HG03097 (cell line): ENCODE measurements at regions not wholly inside any gene's neighbourhood (a gene's known extent, or its start where the extent isn't known, plus 50 kb on each side); places are given as distances from the start of the nearest gene placed in this dataset.

Experiments used
- ATAC-seq: cut with Tn5 transposase; IDR thresholded peaks from one replicate; pipeline ENCODE4 v1.9.1; 2021; ENCODE audit not compliant: unreplicated experiment, low FRiP score

DNA sequence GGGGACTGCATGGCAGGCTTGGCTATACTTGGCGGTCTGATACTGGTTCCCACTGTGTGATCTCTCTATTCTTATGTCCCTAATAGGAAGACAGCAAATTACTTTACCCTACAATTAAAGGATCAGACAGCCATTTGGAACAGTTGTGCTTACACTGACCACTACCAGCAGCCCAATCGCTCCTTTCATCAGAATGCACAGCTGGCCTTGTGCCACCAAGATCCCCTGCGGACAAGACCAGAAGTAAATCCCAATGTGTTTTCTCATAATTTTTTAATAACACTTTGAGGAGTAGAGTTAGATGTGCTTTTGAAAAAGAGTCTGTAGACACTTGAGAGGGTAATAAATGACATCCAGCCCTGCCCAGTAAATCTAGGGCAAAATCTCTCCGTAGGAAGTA is 297.2 kb upstream of the ZNF32 start:
- no peak for ATAC-seq

DNA sequence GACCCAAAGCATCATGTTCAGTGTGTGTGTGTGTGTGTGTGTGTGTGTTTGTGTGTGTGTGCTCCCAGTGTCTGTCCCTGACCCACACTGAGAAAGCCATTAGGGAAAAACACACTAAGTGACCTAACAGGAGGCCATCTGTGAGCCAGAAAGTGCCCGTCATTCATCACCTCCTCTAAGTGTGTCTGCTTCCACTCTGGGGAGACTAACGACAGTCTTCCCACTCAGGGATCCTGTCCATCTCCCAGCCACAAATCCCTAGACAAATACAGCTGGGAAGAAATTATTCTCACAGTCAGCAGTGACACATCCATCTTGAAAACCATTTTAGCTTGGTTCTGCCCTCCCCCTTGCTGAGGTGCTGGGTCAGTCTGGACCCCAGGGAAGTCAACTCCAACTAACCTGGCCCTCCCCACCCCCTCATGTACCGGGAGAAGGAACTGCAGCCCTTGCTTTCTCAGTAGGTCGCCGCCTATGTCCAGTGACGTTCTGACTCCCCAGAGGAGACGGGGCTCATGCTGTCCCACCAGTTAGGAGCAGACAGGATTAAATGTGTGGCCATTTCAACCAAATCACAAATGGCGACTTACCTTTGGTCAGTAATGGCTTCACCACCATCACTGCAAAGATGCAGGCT is 296.5 kb upstream of the ZNF32 start:
- no peak for ATAC-seq

DNA sequence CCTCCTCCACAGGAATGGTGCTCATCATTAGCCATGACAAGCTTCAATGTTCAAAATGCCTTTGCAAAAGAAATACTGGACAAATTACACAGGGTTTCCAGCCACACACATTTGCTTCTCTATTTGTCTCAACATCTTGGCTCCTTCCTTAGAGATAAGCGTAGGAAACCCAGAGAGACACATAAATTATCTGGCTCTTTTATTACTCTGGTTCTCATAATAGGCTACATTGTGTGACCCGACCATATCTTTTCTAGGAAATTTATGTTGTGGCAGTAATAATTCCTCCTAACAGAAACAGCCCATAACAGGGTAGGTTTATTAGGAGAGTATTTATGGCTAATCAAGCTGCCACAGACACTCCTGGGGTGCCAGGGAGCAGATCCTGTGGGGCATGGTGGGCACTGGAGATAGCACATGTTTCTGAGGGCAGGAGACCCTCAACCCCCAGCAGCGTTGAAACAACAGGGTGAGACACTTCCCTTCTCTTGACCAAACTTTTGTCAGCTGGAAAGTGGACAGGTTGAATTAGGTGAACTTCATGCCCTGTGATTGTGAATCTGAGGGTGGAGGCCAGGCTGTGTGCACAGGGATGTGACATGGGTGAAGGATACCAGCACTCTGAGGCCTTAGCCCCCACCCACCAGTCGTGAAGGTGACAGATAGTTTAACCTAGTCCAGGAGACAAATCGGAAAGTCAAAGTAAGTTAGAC is 295.9 kb upstream of the ZNF32 start:
- ATAC-seq, result no peak

DNA sequence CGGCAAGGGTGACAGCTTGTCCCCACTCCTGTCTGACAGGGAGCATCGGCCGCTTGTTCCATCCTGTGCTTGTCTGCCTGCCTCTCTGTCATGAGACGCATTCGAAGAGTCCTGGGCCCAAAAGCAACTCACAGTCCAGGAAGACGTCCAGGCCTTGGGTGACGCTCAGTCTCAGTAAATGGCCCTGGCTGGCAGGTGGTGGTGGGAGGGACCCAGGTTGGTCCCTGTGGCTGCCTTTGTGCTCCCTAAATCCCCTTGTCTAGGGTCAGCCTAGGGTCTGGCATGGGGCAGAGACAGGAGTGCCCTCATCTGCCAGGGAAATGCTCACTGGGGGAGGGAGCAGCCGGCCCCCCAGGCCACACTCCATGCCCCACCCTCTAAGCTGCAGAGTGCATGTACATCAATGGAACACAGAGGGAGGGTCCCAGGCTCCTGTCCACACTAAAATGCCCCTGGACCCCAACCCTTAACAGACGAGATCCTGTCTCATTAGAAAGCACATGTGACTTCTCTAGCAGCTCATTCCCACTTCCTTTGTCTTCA is 295.2 kb upstream of the ZNF32 start:
- ATAC-seq, result no peak

DNA sequence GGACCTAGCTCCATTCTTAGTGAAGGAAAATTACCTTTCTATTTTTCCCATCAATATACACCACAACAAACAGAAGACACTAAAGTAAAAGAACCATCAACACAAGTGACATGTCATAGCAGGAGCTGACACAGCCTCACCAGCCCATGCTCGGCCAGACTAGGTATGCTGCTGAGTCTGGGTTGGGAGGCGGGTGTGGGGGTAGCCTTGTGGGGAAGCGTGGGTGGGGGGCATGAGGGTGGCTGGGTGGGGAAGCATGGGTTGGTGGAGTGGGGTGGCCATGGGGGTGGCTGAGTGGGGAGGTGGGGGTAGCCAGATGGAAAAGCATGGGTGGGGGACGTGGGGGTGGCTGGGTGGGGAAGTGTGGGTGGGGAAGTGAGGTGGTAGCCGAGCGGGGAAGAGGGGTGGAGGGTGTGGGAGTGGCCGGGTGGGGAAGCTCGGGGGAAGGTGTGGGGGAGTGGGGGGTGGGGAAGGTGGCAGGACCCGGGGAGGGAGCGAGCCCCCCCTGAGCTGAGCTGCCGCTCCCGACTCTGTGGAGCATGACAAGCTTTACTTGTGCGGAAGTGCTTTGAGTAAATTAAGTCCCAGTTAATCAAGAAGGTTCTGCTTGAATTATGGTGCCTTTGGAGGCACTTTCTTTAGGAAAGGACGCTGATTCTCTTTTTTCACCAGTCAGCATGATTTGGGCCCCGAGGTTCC is 294.6 kb upstream of the ZNF32 start:
- ATAC-seq, result no peak

DNA sequence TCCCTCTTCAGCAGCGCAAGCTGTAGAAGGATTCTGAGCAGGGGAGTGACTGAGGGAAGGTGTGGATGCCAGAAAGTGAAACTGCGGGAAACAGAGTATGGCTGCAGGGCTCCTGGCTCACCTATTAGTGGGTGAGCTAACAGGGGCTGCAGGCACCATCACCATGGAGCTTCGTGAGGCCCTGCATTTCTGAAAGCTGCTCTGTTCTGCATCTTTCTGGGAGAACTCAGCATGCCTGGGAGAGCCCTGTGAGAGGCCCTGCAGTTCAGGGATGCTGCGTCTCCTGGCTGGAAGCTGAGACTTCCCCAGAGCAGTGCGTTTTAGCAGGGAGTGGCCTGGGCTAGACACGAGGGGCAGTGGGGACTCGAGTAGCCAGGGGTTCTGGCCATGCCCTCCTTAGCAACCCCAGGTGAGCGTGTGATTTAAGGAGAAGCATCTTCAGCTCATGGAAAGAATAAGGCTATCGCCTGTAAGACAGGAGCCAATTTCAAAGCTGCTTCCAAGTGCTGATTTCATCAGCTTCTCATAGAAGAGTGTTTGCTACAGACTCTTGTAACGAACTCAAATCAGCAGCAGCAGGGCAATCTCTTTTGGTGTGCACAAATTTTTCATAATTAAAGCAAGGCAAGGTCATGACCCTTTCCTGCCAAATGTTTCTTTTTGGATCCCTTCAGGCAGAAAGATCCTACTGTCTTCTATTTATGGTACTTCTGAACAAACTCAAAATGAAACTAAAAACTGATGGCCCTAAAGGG is 293.6 kb upstream of the ZNF32 start:
- no peak for ATAC-seq

DNA sequence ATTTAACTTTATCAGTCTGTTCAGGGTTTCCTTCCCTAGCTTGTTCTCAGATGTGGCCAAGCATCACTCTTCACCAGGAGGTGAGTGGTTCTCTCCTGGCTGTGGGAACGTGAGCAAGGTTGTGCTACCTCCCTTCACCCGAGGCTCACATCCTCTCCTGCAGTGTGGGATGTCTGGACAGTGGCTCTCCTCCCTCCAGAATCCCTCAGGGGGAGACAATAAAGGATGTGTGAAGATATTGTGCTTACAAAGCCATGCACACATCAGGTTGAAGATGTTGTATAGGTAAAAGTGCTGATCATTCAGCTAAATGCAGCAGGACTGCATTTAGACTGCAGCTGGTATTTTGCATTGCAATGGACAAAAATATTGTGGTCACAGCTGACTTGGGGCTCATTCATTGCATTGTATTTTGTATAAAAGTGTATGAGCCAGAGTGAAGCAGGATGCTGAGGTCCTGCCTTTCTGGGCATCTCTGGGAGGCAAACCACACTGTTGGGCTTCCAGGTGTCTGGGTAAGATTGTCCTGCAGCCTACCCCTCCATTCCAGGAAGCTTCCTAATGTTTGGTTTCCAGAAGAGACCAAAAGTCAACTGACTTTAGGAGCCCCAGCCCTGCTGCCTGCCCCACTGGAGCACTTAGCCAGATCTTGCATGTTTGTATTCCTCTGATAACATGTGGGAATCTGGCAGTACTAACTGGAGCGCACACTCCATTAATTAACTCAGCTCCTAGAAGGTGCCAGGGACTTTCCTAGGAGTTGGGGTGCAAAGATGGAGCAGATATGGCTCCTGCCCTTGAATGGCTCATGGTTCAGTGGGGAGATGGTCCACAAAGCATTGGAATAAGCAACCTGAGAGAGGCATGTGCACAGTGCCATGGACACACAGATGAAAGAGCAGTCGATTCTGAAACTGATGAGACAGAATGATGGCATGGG is 292.5 kb upstream of the ZNF32 start:
- ATAC-seq, result no peak

DNA sequence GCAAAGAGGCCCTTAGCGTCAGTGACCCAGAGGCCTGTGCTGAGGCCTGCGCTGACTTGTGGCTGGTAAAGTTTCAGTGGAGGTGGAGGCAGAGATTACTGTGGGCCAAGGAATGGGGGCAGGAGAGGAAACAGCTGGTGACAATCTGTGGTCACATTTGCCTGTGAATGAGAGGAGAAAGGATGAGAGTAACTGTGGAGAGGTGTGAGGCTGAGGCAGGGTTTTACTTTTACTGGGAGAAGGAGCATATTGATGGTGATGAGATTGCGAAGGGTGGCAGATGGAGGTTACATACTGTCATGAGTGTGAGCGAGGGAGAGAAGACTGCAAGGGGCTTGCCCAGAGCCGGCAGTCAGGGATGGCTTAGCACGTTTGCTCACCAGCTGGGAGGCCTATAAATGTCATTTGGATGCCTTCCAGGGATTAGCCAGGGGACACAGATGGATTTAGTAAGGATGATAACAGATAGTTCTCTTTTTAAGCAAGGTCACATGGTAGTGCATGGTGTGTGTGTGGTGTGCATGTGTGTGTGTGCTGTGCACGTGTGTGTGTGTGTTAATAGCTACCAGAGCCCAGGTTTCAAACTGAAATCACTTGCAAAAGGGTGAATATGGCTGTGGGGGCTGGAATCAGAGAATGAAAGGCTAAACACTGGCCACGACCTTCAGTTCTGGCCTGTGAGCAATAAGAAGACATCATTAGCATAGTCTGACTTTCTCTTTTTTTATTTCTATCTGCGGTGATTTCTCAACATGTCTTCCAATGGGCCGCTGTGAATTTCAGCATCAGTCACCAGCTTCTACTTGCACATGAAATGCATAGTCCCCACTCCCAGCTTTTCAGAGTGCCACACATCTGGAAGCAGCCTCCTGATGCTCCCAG is 291.5 kb upstream of the ZNF32 start:
- ATAC-seq, result no peak

DNA sequence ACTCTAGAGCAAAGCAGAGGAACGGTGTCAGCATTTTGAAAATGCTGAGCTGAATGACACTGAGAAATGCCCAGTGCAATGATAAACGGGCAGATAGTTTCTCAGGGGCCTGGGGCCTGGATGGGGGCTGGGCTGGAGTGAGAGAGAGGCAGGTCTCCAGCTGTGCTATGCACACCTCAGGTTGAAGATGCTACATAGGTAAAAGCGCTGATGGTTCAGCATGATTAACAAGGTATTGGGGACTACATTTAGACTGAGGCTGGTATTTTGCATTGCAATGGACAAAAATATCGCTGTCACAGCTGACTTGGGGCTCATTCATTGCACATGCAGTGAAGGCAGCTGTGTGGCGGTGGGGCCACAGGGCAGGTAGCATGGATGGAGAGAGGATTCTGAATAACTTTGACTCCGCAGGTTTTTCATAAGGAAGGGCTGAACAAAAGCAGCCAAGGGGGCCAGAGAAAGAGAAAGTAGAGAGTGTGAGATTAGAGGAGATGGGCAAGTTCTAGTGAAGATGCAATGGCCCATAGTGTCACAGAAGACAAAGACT is 290.8 kb upstream of the ZNF32 start:
- ATAC-seq, result no peak

DNA sequence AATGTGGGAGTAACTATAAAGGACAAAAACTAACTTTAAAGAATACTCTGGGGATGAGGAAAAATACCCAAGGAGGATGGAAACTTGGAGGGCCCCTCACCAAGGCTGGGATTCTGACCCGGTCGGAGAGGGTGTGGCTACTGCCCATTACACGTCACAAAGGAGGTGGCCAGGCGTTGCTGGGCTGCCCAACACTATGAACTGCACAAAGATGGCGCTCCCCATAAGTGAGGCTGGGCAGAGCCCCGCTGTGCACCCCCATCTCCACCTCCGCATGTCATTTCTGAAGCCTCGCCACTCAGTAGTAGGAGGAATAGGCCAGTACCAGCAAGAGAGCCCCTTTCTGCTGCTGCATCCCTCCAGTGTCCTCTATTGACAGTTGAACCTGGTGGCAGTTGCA is 290.1 kb upstream of the ZNF32 start:
- no peak for ATAC-seq

DNA sequence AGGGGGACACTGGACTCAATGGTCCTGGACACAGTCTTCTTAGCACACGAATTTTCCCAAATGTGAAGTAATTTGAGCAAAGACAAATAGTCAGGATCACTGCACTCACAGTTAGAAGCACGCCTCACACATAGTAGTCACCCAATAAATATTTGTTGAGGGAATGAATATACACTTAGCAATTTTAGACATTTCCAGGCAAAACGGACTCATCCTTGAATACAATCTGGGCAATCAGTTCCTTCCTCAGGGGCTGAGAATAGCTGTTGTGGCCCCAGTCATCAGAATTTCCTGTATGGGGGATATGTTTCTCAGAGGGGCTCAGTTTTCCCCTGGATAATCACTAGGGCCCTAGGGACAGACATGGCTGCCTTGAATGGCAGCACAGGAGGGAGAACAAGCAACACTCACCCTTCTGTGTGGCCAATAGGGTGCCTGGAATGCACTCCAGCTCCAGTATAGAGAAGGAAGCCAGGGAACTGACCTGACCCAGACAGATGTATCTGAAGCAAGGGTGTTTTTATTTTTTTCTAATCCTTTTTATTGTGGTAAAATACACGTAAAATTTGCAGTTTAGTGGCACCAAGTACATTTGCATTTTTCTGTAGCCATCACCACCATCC is 282.7 kb upstream of the ZNF32 start:
- ATAC-seq, result no peak

DNA sequence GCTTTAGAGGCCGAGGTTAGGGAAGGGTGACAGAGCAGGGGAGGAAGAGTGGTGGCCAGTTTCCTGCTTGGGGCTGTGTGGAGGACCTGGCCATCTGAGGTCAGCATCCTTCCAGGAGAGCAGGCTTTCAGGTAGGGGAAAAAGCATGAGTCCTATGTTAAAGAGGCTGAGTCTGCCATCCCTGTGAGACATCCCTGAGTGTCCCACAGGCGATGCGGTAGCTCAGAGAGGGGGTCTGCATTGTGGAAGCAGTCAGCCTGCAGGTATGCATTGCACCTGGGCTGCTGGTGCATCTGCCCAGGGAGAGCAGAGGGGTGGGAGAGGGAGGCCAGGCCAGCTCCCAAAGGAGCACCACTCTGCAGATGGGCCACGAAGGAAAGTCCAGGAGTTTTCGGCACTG is 282.1 kb upstream of the ZNF32 start:
- no peak for ATAC-seq

DNA sequence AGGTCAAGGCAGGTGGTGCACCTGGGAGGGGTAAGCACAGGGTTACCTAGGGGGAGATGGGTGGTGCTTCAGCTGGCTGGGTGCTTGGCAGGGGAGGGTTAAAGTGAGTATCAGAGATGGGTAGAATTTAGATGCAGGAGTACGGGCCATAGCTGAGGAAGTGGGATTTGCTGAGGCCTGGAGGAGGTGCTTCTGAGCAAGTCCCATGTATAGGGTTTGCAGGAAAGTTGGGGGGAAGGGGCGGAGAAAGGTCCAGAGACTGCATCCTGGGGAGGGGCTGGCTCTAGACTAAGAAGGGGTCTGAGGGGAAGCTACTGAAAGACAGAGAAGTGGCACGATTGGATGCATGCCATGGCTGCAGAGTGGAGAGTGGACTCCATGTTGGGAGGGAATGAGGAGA is 281.6 kb upstream of the ZNF32 start:
- no peak for ATAC-seq

DNA sequence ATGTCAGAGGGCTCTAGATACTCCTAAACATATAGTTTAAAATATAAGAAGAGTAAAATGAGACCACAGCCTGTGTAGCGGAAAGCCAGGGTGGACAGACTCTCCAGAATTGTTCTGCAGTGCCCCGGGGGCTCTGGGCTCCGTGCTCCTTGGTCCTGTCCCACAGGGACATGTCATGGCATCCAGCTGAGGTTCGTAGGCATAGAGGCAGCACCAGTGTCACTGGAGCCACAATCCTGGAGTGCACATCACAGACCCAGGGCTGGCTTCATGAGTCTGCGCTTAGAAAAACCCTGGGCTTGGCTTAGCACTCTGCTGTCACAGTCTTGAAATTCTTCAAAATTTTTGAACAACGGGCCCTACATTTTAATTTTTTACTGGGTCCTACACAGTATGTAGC is 280.4 kb upstream of the ZNF32 start:
- no peak for ATAC-seq

DNA sequence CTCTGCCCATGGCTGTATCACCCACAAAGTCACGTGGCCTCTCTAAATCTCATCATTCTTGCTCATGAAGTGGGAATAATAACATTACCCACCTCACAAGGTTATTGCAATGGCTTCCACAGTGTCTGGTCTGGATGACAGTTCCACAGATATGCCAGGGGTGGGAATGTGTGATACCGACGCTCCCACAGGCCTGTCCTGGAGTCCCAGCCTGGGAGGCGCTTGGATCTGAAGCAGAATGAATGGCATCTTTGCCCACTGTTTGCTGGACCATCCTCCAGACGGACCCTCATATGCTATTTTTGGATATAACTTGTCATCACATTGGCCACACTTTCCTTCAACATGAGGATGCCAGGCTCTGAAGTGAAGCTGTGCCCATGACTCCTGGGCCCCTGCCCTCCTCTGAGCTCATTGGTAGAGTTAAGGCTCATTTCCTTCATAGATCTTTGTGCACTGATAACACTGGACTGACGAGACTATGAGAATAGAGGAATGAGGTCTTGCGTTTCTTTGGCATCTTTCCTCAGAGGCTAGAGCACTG is 279.8 kb upstream of the ZNF32 start:
- no peak for ATAC-seq

DNA sequence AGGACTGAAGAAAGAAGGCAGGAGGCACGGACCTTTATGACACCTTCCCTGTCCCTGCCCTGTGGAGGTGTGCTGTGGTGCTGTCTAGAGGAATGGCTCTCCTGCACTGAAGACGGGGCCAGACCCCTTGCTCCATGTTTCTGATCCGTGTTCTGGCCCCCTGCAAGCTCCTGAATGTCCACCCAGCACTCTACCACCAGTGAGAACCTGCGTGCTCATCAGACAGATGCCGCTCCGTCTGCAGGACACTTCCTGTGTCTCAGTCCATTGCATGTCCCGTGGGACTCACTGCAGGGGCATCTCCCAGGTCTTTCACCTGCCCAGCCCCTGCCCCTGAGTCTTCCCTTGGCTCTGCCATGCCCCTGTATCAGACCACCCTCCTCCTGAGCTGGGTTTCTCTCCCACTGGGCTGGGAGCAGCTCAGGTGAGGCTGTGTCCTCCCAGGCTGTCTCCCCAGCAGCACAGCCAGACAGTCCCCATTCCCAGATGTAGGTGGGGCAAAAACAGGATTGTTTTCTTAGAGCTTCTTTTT is 278.3 kb upstream of the ZNF32 start:
- no peak for ATAC-seq

DNA sequence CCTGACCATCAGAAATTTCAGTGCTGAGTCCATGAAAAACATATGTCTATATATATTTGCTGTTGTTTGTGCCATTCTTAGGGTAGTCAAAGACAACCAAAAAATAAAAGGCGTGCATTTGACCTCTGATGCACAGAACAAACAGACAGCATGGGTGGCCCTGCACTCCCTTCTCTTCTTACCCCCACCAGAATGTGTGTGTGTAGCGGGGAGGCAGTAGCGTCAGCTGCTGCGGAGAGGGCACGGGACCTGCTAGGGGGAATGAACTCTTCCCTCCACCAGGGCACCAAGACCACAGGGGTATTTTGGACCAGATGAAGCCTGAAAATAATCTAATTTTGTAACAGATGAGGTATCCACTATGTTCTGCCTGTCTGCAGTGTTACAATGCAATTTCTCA is 277.7 kb upstream of the ZNF32 start:
- no peak for ATAC-seq

DNA sequence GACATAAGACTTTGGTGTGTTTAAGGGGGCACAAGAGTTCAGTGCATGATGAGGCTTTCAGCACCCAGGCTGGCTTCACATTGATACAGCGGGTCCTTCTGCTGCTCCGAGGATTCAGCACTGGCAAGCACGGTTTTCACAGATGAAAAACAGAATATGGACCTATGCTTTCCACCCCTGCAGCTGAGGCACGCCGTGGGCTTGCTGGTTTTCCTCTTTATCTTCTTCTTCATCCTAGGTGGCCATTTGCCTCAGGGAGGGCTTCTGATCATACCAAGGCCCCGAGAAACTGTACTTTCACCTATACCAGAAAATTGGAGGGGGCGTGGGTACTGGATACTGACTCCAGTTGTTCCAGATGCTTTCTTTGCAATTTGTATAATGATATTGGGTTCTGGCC is 277.1 kb upstream of the ZNF32 start:
- ATAC-seq, result no peak
